Spleen (tissue), 11 donors: ENCODE measurements at regions not wholly inside any gene's neighbourhood (a gene's known extent, or its start where the extent isn't known, plus 50 kb on each side); places are given as distances from the start of the nearest gene placed in this dataset.
A peak's percentile ranks its signal among the peaks of the same experiment; 100 is the strongest.

Experiments
- DNase-seq: peaks from one replicate; pipeline ENCODE4 v3.0.0-alpha.2; 2020
- H3K27ac ChIP-seq, 8 donors: fragments of 200-600 bp; sonication (generic) in 7 of 8; 1 replicate in 4 of 8; 2 replicates in 4 of 8; pipeline versions ENCODE4 v1.5.0 to v1.8.0; 2016 to 2021; ENCODE audit warnings: inconsistent platforms in 4 of 8, mild to moderate bottlenecking in 4 of 8, moderate library complexity in 1 of 8
- H3K27me3 ChIP-seq, 7 donors: fragments of 200-600 bp; sonication (generic) in 6 of 7; replicated peaks in 1 of 7; 1 replicate in 4 of 7; 2 replicates in 3 of 7; pipeline versions ENCODE4 v1.5.0 to v1.8.0; 2016 to 2021; ENCODE audit warnings: inconsistent platforms in 3 of 7, mild to moderate bottlenecking in 1 of 7
- H3K36me3 ChIP-seq, 6 donors: fragments of 200-600 bp; sonication (generic) in 5 of 6; 1 replicate in 4 of 6; 2 replicates in 2 of 6; pipeline versions ENCODE4 v1.5.0 to v1.8.0; 2016 to 2021; ENCODE audit warnings: inconsistent platforms in 2 of 6
- H3K4me1 ChIP-seq, 6 donors: fragments of 200-600 bp; sonication (generic) in 5 of 6; 1 replicate in 3 of 6; 2 replicates in 3 of 6; pipeline versions ENCODE4 v1.5.0 to v1.8.0; 2016 to 2021; ENCODE audit warnings: inconsistent platforms in 3 of 6
- H3K4me3 ChIP-seq, 8 donors: fragments of 200-600 bp; sonication (generic) in 7 of 8; 1 replicate in 4 of 8; 2 replicates in 4 of 8; pipeline versions ENCODE4 v1.5.0 to v1.8.0; 2016 to 2021; ENCODE audit warnings: inconsistent platforms in 4 of 8, mild to moderate bottlenecking in 4 of 8, moderate library complexity in 2 of 8
- H3K9me3 ChIP-seq, 8 donors: fragments of 200-600 bp; sonication (generic) in 7 of 8; 1 replicate in 4 of 8; 2 replicates in 4 of 8; pipeline versions ENCODE4 v1.5.0 to v1.8.0; 2016 to 2021; ENCODE audit warnings: inconsistent platforms in 4 of 8
- POLR2A ChIP-seq, 3 donors: fragments of 450-650 bp; IDR thresholded peaks; one replicate each; pipeline ENCODE4 v1.5.1; 2017; ENCODE audit warnings: antibody characterized with exemption in 3 of 3, mild to moderate bottlenecking in 1 of 3
- POLR2AphosphoS5 ChIP-seq, 3 donors: sonication (generic); formaldehyde crosslinking; IDR thresholded peaks; one replicate each; pipeline ENCODE4 v1.5.1; 2017; ENCODE audit warnings: antibody characterized with exemption in 3 of 3
- WGBS, 5 donors: extraction: QIAGEN DNeasy Blood & Tissue Kit in 3 of 5; methylation state at CpG; one replicate each; pipeline versions ENCODE4 v1.1.5 to v1.1.7; 2013 to 2018; 5-methylcytosine and 5-hydroxymethylcytosine counted together
- intact Hi-C: fragments of 100-400 bp; cut with DNase I; formaldehyde crosslinking; loops from one replicate; pipeline ENCODE4 v1.15.0; 2023; ENCODE audit warnings: low total_unique reads
- TF ChIP-seq, protein P1 (sequence below), 11 experiments: fragments of 200-600 bp in 7 of 11; fragments of 450-650 bp in 4 of 11; sonication (generic) in 4 of 11; IDR thresholded peaks in 8 of 11; conservative IDR thresholded peaks in 3 of 11; 1 replicate in 7 of 11; 2 replicates in 4 of 11; pipeline versions ENCODE4 v1.4.0 to v1.8.0; 2016 to 2021; ENCODE audit warnings: antibody characterized with exemption in 11 of 11, inconsistent platforms in 4 of 11, mild to moderate bottlenecking in 1 of 11
- donor health status: healthy with polysubstance abuse.
- donor health status: DM: no; HTN: no; CAD: no; lungs with moderate emphysema.
- donor health status: DM: no; HTN: no; CAD: no.
- donor health status: Bipolar disorder and iron deficiency.
- donor health status: healthy.
- donor health status: DM: no; HTN: no; CAD: no.
- donor health status: DM: yes; HTN: yes; CAD: no.

DNA sequence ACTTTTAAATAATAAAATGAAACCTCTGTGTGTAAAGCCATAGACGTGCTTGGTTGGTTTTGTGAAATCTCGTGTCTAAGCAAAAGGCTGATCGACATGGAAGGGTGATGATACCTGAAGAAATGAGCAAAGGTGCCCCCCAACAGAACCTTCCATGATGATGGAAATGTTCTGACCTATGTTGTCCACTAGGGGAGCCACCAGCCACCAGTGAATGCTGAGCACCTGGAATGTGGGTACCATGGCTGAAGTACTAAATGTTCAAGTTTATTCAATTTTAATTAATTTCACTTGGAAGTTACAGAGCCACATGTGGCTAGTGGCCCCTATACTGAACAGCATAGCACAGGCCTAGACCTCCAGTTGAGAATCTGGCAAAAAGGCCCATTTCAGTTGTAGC is 158.8 kb downstream of the POLR2M start:
- 75 to 88% (median 84%) methylated on average over 3 of the region's 3 CpGs for WGBS, 5 donors
- Histone ChIP-seq H3K36me3 (no peaks in the 10 kb centered on the region), H3K9me3 (no peaks in the 10 kb centered on the region), H3K27me3 (peaks cover 0 to 27% (median 8%) of the 10 kb centered on the region in 7 donors), H3K4me3 (no peak overlapping the region), H3K4me1 (peaks cover 0 to 6% (median 0%) of the 10 kb centered on the region in 6 donors), H3K27ac (no peak overlapping the region)
- intact Hi-C loops, result loop anchor here (5.0 kb wide), 1 partner anchor 317 kb away; no protein-coding TSS in a partner anchor
- DNase-seq, result no peak
- no peak for TF ChIP-seq POLR2AphosphoS5 (IDR thresholded peaks at IDR 0.05)
- TF ChIP-seq, protein P1, sequence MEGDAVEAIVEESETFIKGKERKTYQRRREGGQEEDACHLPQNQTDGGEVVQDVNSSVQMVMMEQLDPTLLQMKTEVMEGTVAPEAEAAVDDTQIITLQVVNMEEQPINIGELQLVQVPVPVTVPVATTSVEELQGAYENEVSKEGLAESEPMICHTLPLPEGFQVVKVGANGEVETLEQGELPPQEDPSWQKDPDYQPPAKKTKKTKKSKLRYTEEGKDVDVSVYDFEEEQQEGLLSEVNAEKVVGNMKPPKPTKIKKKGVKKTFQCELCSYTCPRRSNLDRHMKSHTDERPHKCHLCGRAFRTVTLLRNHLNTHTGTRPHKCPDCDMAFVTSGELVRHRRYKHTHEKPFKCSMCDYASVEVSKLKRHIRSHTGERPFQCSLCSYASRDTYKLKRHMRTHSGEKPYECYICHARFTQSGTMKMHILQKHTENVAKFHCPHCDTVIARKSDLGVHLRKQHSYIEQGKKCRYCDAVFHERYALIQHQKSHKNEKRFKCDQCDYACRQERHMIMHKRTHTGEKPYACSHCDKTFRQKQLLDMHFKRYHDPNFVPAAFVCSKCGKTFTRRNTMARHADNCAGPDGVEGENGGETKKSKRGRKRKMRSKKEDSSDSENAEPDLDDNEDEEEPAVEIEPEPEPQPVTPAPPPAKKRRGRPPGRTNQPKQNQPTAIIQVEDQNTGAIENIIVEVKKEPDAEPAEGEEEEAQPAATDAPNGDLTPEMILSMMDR (IDR thresholded peaks at IDR 0.05 in 8 of 11, conservative IDR thresholded peaks at IDR 0.05 in 3 of 11), result peak in 4 of 11 experiments; percentile 10 to 44 (median 13)

GRCh38 chr15:57866149-57866736 is 159.7 kb downstream of the POLR2M start:
- peaks cover 0 to under 1% (median 0%) of the 10 kb centered on the region in 6 donors for H3K4me1 ChIP-seq
- no peak overlapping the region for H3K27ac ChIP-seq
- no peaks in the 10 kb centered on the region for H3K9me3 ChIP-seq
- no peak for DNase-seq
- peaks cover 0 to 27% (median 8%) of the 10 kb centered on the region in 7 donors for H3K27me3 ChIP-seq
- H3K36me3 ChIP-seq, result no peaks in the 10 kb centered on the region
- TF ChIP-seq, protein P1 (IDR thresholded peaks at IDR 0.05 in 8 of 11, conservative IDR thresholded peaks at IDR 0.05 in 3 of 11), result peak in 9 of 11 experiments; percentile 36 to 74 (median 67)
- no peak for TF ChIP-seq POLR2AphosphoS5 (IDR thresholded peaks at IDR 0.05)
- intact Hi-C loops, result loop anchor here (5.0 kb wide), 1 partner anchor 316 kb away; no protein-coding TSS in a partner anchor
- WGBS, 5 donors, result 32 to 41% (median 35%) methylated on average over 7 of the region's 7 CpGs
- no peak overlapping the region for H3K4me3 ChIP-seq

GRCh38 chr15:57867970-57868798 is 161.7 kb downstream of the POLR2M start:
- DNase-seq, result no peak
- intact Hi-C loops, result loop anchor here (5.0 kb wide), 1 partner anchor 314 kb away; no protein-coding TSS in a partner anchor
- WGBS, 5 donors, result 52 to 61% (median 56%) methylated on average over 16 of the region's 16 CpGs

More at GRCh38 chr15:57867970-57868798, 161.7 kb downstream of the POLR2M start:
- no peak overlapping the region for H3K27ac ChIP-seq
- no peaks in the 10 kb centered on the region for H3K4me1 ChIP-seq
- TF ChIP-seq POLR2A (IDR thresholded peaks at IDR 0.05), result no peak
- TF ChIP-seq, protein P1 (IDR thresholded peaks at IDR 0.05 in 8 of 11, conservative IDR thresholded peaks at IDR 0.05 in 3 of 11), result no peak
- no peak for TF ChIP-seq POLR2AphosphoS5 (IDR thresholded peaks at IDR 0.05)
- H3K4me3 ChIP-seq, result no peak overlapping the region
- H3K9me3 ChIP-seq, result no peaks in the 10 kb centered on the region
- no peaks in the 10 kb centered on the region for H3K36me3 ChIP-seq
- peaks cover 0 to 40% (median 9%) of the 10 kb centered on the region in 7 donors for H3K27me3 ChIP-seq
